Endothelial cell of umbilical vein (primary cell): ENCODE measurements at regions not wholly inside any gene's neighbourhood (a gene's known extent, or its start where the extent isn't known, plus 50 kb on each side); places are given as distances from the start of the nearest gene placed in this dataset.

Experiments
- BruUV-seq: library from RNA; stranded (reverse); fragments of 400-500 nt; replicated peaks from 2 replicates; lab custom pipeline; 2021; lab: Mats Ljungman, UMichigan
- CTCF ChIA-PET: fragments of 300-600, 350-600 bp; sonication (Branson Sonifier 250); formaldehyde crosslinking; loops from one replicate; lab custom pipeline; 2021; ENCODE audit warnings: antibody characterized with exemption, inconsistent platforms; lab: Charles Lee
- POLR2A ChIA-PET: fragments of 300-600, 350-600 bp; sonication (Branson Sonifier 250); formaldehyde crosslinking; loops from one replicate; lab custom pipeline; 2021; ENCODE audit warnings: antibody characterized with exemption, inconsistent platforms; lab: Charles Lee
- DNase-seq: peaks from one replicate; pipeline ENCODE4 v3.0.0-alpha.2; 2011; ENCODE audit warnings: low read depth, low spot score
- FAIRE-seq: peaks from 2 replicates; lab custom pipeline; 2011; peaks lifted over from hg19 to GRCh38; lab: Jason Lieb, UNC
- H2AFZ ChIP-seq: 2 replicates; pipeline ENCODE4 v1.6.0; 2012; ENCODE audit warnings: low read depth, low read length, control low read depth, inconsistent platforms
- H3K27ac ChIP-seq: 2 replicates; pipeline ENCODE4 v1.5.1; 2011; ENCODE audit warnings: low read depth, mild to moderate bottlenecking, control low read depth, low read length, moderate library complexity; ENCODE audit not compliant: insufficient read depth
- H3K27me3 ChIP-seq, 2 experiments: 2 replicates each; pipeline versions ENCODE4 v1.6.0 to v1.6.1; 2011; ENCODE audit warnings: low read length in 2 of 2, mixed read lengths in 1 of 2; ENCODE audit not compliant: control insufficient read depth in 2 of 2, insufficient read depth in 2 of 2
- H3K36me3 ChIP-seq, 2 experiments: 2 replicates in 1 of 2; 3 replicates in 1 of 2; pipeline ENCODE4 v1.5.1; 2011; ENCODE audit warnings: low read length in 2 of 2, mild to moderate bottlenecking in 1 of 2, moderate library complexity in 1 of 2; ENCODE audit not compliant: control insufficient read depth in 2 of 2, insufficient read depth in 2 of 2; ENCODE audit errors: extremely low read depth in 1 of 2
- H3K4me1 ChIP-seq: 3 replicates; pipeline ENCODE4 v1.5.1; 2011; ENCODE audit warnings: mild to moderate bottlenecking, low read length; ENCODE audit not compliant: control insufficient read depth, insufficient read depth; ENCODE audit errors: extremely low read depth
- H3K4me2 ChIP-seq: 2 replicates; pipeline ENCODE4 v1.6.1; 2011; ENCODE audit warnings: low read length, control low read depth, mixed read lengths; ENCODE audit not compliant: insufficient read depth
- H3K4me3 ChIP-seq, 3 experiments: fragments of 200-600 bp in 1 of 3; sonication (generic), shearing (Covaris generic) in 1 of 3; replicated peaks in 1 of 3; 2 replicates each; pipeline ENCODE4 v1.5.1; 2011 to 2016; ENCODE audit warnings: control low read depth in 3 of 3, low read length in 3 of 3, mild to moderate bottlenecking in 2 of 3, inconsistent platforms in 1 of 3, low read depth in 1 of 3, moderate library complexity in 1 of 3; ENCODE audit not compliant: insufficient read depth in 1 of 3
- H3K79me2 ChIP-seq: 2 replicates; pipeline ENCODE4 v1.6.0; 2012; ENCODE audit warnings: low read length, inconsistent platforms; ENCODE audit not compliant: control insufficient read depth, insufficient read depth
- H3K9ac ChIP-seq: replicated peaks from 2 replicates; pipeline ENCODE3; 2011; ENCODE audit warnings: low read length, control low read depth; ENCODE audit not compliant: insufficient read depth; ENCODE audit errors: extremely low read depth
- H3K9me1 ChIP-seq: replicated peaks from 3 replicates; pipeline ENCODE4 v1.6.0; 2011; ENCODE audit warnings: mild to moderate bottlenecking, low read length; ENCODE audit not compliant: control insufficient read depth, insufficient read depth; ENCODE audit errors: extremely low read depth
- H3K9me3 ChIP-seq: replicated peaks from 2 replicates; pipeline ENCODE4 v1.5.1; 2012; ENCODE audit warnings: low read length, inconsistent platforms; ENCODE audit not compliant: control insufficient read depth, insufficient read depth
- H4K20me1 ChIP-seq: replicated peaks from 2 replicates; pipeline ENCODE3; 2011; ENCODE audit warnings: mild to moderate bottlenecking, low read length; ENCODE audit not compliant: control insufficient read depth, insufficient read depth; ENCODE audit errors: extremely low read depth
- CTCF ChIP-seq, 2 donors: IDR thresholded peaks; 1 replicate in 1 of 2; 2 replicates in 1 of 2; pipeline ENCODE4 v1.5.1; 2011; ENCODE audit warnings: low read length in 2 of 2, mild to moderate bottlenecking in 2 of 2, moderate library complexity in 2 of 2, control low read depth in 1 of 2, inconsistent platforms in 1 of 2, low read depth in 1 of 2; ENCODE audit not compliant: insufficient read depth in 1 of 2; ENCODE audit errors: extremely low read depth in 1 of 2
- EZH2 ChIP-seq: IDR thresholded peaks from 2 replicates; pipeline ENCODE4 v1.6.1; 2012; ENCODE audit warnings: borderline replicate concordance, low read depth, mild to moderate bottlenecking, moderate library complexity, low read length, inconsistent platforms; ENCODE audit not compliant: severe bottlenecking
- FOS ChIP-seq: IDR thresholded peaks from 2 replicates; pipeline ENCODE4 v1.6.1; 2011; ENCODE audit warnings: mild to moderate bottlenecking, low read length, moderate library complexity, borderline replicate concordance; ENCODE audit not compliant: insufficient read depth
- GATA2 ChIP-seq: IDR thresholded peaks from 2 replicates; pipeline ENCODE4 v1.7.0; 2011; ENCODE audit warnings: low read depth, mild to moderate bottlenecking, moderate library complexity, mixed read lengths, low read length; ENCODE audit not compliant: insufficient read length, insufficient read depth
- JUN ChIP-seq: IDR thresholded peaks from 2 replicates; pipeline ENCODE4 v1.6.1; 2011; ENCODE audit warnings: borderline replicate concordance, low read depth; ENCODE audit not compliant: insufficient read length, insufficient read depth
- MAX ChIP-seq: IDR thresholded peaks from 2 replicates; pipeline ENCODE4 v1.6.1; 2011; ENCODE audit not compliant: insufficient read depth, insufficient read length
- MYC ChIP-seq: IDR thresholded peaks from one replicate; pipeline ENCODE4 v1.6.1; 2011; ENCODE audit warnings: mild to moderate bottlenecking, low read depth, low read length
- POLR2A ChIP-seq: IDR thresholded peaks from 2 replicates; pipeline ENCODE4 v1.6.1; 2012; ENCODE audit warnings: low read depth, mild to moderate bottlenecking, control low read depth, low read length
- POLR2AphosphoS5 ChIP-seq: IDR thresholded peaks from 2 replicates; pipeline ENCODE4 v1.6.1; 2012; ENCODE audit warnings: low read depth, mild to moderate bottlenecking, control low read depth, low read length, moderate library complexity; ENCODE audit not compliant: insufficient read depth
- dilution Hi-C: fragments of 300-500 bp; cut with MboI; formaldehyde crosslinking; loops from one replicate; pipeline ENCODE4 v1.15.0; 2019; ENCODE audit warnings: low sequenced_read_pairs; ENCODE audit not compliant: extremely low pct_ligation_motif_present
- intact Hi-C: fragments of 100-400 bp; cut with micrococcal nuclease; formaldehyde crosslinking; loops from one replicate; pipeline ENCODE4 v1.10.0; 2022

GRCh38 chr10:3006607-3007006 is 60.7 kb upstream of the PFKP start:
- Histone ChIP-seq H3K9me3 (no peaks in the 10 kb centered on the region), H3K4me1 (no peaks in the 10 kb centered on the region), H3K79me2 (no peaks in the 10 kb centered on the region), H3K4me2 (no peak overlapping the region), H3K27me3 (peaks cover 0 to 4% of the 10 kb centered on the region in 2 experiments), H3K9me1 (no peaks in the 10 kb centered on the region), H3K4me3 (no peak overlapping the region), H3K9ac (no peak overlapping the region), H3K36me3 (no peaks in the 10 kb centered on the region), H3K27ac (no peak overlapping the region), H4K20me1 (no peaks in the 10 kb centered on the region), H2AFZ (no peak overlapping the region)
- TF ChIP-seq FOS (no peak), POLR2A (no peak)
- DNase-seq (no peak), FAIRE-seq (no peak)
- dilution Hi-C loops (no loop called here), intact Hi-C loops (no loop called here)
- ChIA-PET POLR2A (no interaction called here), CTCF (no interaction called here)
- BruUV-seq: no TSS peak

- intact Hi-C loops: no loop called here
- H3K9me3 ChIP-seq: no peaks in the 10 kb centered on the region
- no peaks in the 10 kb centered on the region for H3K4me1 ChIP-seq
- no peaks in the 10 kb centered on the region for H4K20me1 ChIP-seq
- no peak overlapping the region for H3K27ac ChIP-seq
- H3K36me3 ChIP-seq: no peaks in the 10 kb centered on the region
- DNase-seq (no peak), FAIRE-seq (no peak)
- no peak overlapping the region for H3K4me2 ChIP-seq
- BruUV-seq: no TSS peak
- CTCF ChIA-PET: no interaction called here
- TF ChIP-seq CTCF (IDR thresholded peaks at IDR 0.05; ENCODE audit: extremely low read depth in 1 of 2, insufficient read depth in 1 of 2, low read depth in 1 of 2, low read length in 2 of 2) (no peak), EZH2 (no peak), MAX (no peak), FOS (no peak), MYC (no peak), POLR2AphosphoS5 (no peak), JUN (no peak), POLR2A (no peak), GATA2 (no peak)
- H3K9ac ChIP-seq: no peak overlapping the region
- POLR2A ChIA-PET: no interaction called here
- no peak overlapping the region for H2AFZ ChIP-seq
- no peak overlapping the region for H3K4me3 ChIP-seq
- dilution Hi-C loops: no loop called here
- peaks cover 0 to 4% of the 10 kb centered on the region in 2 experiments for H3K27me3 ChIP-seq
- no peaks in the 10 kb centered on the region for H3K9me1 ChIP-seq
- no peaks in the 10 kb centered on the region for H3K79me2 ChIP-seq
These were observed 61.3 kb upstream of the PFKP start for GRCh38 chr10:3006093-3006492.
